ENCODE measurements at regions not wholly inside any gene's neighbourhood (a gene's known extent, or its start where the extent isn't known, plus 50 kb on each side); places are given as distances from the start of the nearest gene placed in this dataset.

GRCh38 chr16:5584109-5584508 lies 486.5 kb upstream of the EEF2KMT start:
- no peaks in the 10 kb centered on the region for H3K9me3 ChIP-seq (ENCODE audit: insufficient read depth, low read length)
- no peak overlapping the region for H3K4me2 ChIP-seq (ENCODE audit: low read length)
- no peaks in the 10 kb centered on the region for H3K36me3 ChIP-seq (replicated peaks; ENCODE audit: low read depth, low read length)
- no peak overlapping the region for H3K9ac ChIP-seq (ENCODE audit: low read length)
- no peak overlapping the region for H3K27ac ChIP-seq (ENCODE audit: low read length)
- no peaks in the 10 kb centered on the region for H3K4me1 ChIP-seq (ENCODE audit: low read length)
- no peaks in the 10 kb centered on the region for H3K27me3 ChIP-seq (ENCODE audit: low read depth, low read length)
- H3K4me3 ChIP-seq (ENCODE audit: low read length): no peak overlapping the region
- H4K20me1 ChIP-seq (ENCODE audit: insufficient read depth, low read length): no peaks in the 10 kb centered on the region
- H3K79me2 ChIP-seq (ENCODE audit: low read length): no peaks in the 10 kb centered on the region
- no peak overlapping the region for H2AFZ ChIP-seq (ENCODE audit: low read depth, low read length)
- TF ChIP-seq EZH2phosphoT487 (IDR thresholded peaks at IDR 0.05; ENCODE audit: low read depth) (no peak), CTCF (IDR thresholded peaks at IDR 0.05; ENCODE audit: low read depth, low read length) (no peak)

GRCh38 chr16:5582529-5582928 lies 484.9 kb upstream of the EEF2KMT start:
- no peak overlapping the region for H3K9ac ChIP-seq (ENCODE audit: low read length)
- H3K4me1 ChIP-seq (ENCODE audit: low read length): no peaks in the 10 kb centered on the region
- H3K27me3 ChIP-seq (ENCODE audit: low read depth, low read length): no peaks in the 10 kb centered on the region
- H3K4me2 ChIP-seq (ENCODE audit: low read length): no peak overlapping the region
- no peak overlapping the region for H3K27ac ChIP-seq (ENCODE audit: low read length)
- H2AFZ ChIP-seq (ENCODE audit: low read depth, low read length): no peak overlapping the region
- TF ChIP-seq CTCF (IDR thresholded peaks at IDR 0.05; ENCODE audit: low read depth, low read length) (no peak), EZH2phosphoT487 (IDR thresholded peaks at IDR 0.05; ENCODE audit: low read depth) (no peak)
- no peaks in the 10 kb centered on the region for H3K9me3 ChIP-seq (ENCODE audit: insufficient read depth, low read length)
- no peaks in the 10 kb centered on the region for H4K20me1 ChIP-seq (ENCODE audit: insufficient read depth, low read length)
- H3K4me3 ChIP-seq (ENCODE audit: low read length): no peak overlapping the region
- no peaks in the 10 kb centered on the region for H3K79me2 ChIP-seq (ENCODE audit: low read length)
- no peaks in the 10 kb centered on the region for H3K36me3 ChIP-seq (replicated peaks; ENCODE audit: low read depth, low read length)

GRCh38 chr16:5581908-5582307 lies 484.3 kb upstream of the EEF2KMT start:
- TF ChIP-seq CTCF (IDR thresholded peaks at IDR 0.05; ENCODE audit: low read depth, low read length) (no peak), EZH2phosphoT487 (IDR thresholded peaks at IDR 0.05; ENCODE audit: low read depth) (no peak)
- Histone ChIP-seq H3K27ac (ENCODE audit: low read length) (no peak overlapping the region), H3K79me2 (ENCODE audit: low read length) (no peaks in the 10 kb centered on the region), H3K27me3 (ENCODE audit: low read depth, low read length) (no peaks in the 10 kb centered on the region), H3K4me1 (ENCODE audit: low read length) (no peaks in the 10 kb centered on the region), H3K36me3 (replicated peaks; ENCODE audit: low read depth, low read length) (no peaks in the 10 kb centered on the region), H3K4me2 (ENCODE audit: low read length) (no peak overlapping the region), H4K20me1 (ENCODE audit: insufficient read depth, low read length) (no peaks in the 10 kb centered on the region), H3K9me3 (ENCODE audit: insufficient read depth, low read length) (no peaks in the 10 kb centered on the region), H3K9ac (ENCODE audit: low read length) (no peak overlapping the region), H2AFZ (ENCODE audit: low read depth, low read length) (no peak overlapping the region), H3K4me3 (ENCODE audit: low read length) (no peak overlapping the region)

GRCh38 chr16:5581428-5581827 lies 483.8 kb upstream of the EEF2KMT start:
- Histone ChIP-seq H3K9me3 (ENCODE audit: insufficient read depth, low read length) (no peaks in the 10 kb centered on the region), H4K20me1 (ENCODE audit: insufficient read depth, low read length) (no peaks in the 10 kb centered on the region), H3K79me2 (ENCODE audit: low read length) (no peaks in the 10 kb centered on the region), H3K9ac (ENCODE audit: low read length) (no peak overlapping the region), H3K27me3 (ENCODE audit: low read depth, low read length) (no peaks in the 10 kb centered on the region), H3K36me3 (replicated peaks; ENCODE audit: low read depth, low read length) (no peaks in the 10 kb centered on the region), H3K27ac (ENCODE audit: low read length) (no peak overlapping the region), H3K4me3 (ENCODE audit: low read length) (no peak overlapping the region), H2AFZ (ENCODE audit: low read depth, low read length) (no peak overlapping the region), H3K4me2 (ENCODE audit: low read length) (no peak overlapping the region), H3K4me1 (ENCODE audit: low read length) (no peaks in the 10 kb centered on the region)
- TF ChIP-seq EZH2phosphoT487 (IDR thresholded peaks at IDR 0.05; ENCODE audit: low read depth) (no peak), CTCF (IDR thresholded peaks at IDR 0.05; ENCODE audit: low read depth, low read length) (no peak)
